GM21526 (cell line): ENCODE measurements at regions not wholly inside any gene's neighbourhood (a gene's known extent, or its start where the extent isn't known, plus 50 kb on each side); places are given as distances from the start of the nearest gene placed in this dataset.
"Not testable (repeated sequence)": the region's sequence is repeated elsewhere in the genome, so short reads cannot be mapped to it uniquely, and the experiment has no call there.

Experiments
- ATAC-seq: cut with Tn5 transposase; IDR thresholded peaks from one replicate; pipeline ENCODE4 v1.9.1; 2021; ENCODE audit warnings: moderate library complexity; ENCODE audit not compliant: unreplicated experiment, low FRiP score

DNA sequence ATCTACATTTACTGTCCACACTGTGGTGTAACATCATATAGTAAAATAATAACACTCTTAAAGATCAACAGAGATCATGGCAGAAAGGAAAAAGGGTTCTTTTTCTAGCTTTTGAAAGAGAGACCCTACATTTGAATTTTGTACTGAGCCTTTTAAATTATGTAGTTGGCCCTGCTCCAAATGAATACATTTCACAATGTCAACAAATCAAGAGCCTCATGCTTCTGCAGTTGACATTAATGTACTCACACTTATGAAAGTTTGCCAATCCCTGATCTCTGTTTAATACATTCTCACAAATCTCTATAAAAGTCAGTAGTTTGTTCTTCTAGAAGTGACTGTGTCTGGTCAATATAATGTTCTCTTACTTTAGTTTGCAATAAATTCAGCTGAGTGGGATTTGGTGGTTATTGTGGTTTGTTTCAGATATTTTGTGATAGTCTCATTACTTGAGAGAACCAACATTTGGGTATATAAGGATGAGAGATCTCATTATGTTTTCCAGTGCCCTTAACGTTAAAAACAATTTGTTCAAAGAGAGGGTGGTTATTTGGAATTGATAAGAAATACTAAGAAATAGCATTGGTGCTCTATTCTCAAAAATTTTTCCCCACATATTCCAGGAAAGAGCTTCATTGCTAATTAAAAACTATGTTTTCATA is 277.8 kb upstream of the FTMT start:
- ATAC-seq: no peak

GRCh38 chr5:121581588-121581987 is 270.1 kb upstream of the FTMT start:
- ATAC-seq: no peak

DNA sequence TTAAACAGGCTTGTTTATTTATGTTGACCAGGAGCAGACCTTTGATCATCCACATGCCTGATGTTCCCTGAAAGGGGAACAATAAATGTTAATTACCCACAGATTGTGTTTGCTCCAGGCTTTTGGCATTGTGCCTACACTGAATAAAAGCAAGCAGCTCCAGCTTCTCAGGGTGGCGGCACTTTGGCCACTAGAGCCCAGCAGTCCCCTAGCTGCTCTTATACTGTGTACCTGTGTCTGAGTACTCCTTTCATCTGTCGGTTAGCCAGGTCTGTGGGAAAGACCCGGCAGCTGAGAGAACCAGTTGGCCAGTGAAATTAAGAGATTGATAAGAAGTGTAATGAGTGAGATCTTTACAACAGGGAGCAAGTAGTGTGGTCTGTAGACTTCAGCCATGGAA is 254.8 kb upstream of the FTMT start:
- ATAC-seq: no peak

DNA sequence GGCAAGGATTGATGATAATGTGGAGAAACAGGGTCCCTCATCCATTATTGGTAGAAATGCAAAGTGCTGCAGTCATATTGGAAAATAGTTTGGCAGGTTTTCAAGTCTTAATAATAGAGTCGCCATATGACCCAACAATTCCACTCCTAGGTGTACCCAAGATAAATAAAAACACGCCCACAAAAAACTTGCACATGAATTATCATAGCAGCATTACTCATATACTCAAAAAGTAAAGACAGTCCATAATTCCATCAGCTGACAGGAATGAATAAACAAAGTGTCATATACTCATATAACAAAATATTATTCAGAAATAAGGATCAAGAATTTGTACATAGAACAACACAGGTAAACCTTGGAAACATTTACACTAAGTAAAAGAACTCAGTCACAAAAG is 242.9 kb upstream of the FTMT start:
- no peak for ATAC-seq

GRCh38 chr5:121624035-121624434 is 227.6 kb upstream of the FTMT start:
- no peak for ATAC-seq

DNA sequence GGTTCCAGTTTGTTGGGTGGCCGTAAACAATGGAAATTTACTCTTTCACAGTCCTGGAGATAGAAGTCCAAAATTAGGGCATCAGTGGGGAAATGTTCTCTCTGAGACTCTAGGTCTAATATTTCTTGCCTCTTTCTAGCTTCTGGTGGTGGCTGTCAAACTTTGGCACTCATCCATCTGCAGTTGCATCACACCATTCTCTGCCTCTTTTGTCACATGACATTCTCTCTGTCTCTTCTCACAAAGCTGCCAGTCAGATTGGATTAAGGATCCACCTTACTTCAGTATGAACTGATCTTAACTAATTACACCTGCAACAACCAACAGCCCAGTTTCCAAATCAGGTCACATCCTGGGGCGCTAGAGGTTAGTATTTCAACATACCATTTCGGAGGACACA is 222.9 kb upstream of the FTMT start:
- no peak for ATAC-seq

GRCh38 chr5:121630402-121630801 is 221.3 kb upstream of the FTMT start:
- ATAC-seq: no peak

DNA sequence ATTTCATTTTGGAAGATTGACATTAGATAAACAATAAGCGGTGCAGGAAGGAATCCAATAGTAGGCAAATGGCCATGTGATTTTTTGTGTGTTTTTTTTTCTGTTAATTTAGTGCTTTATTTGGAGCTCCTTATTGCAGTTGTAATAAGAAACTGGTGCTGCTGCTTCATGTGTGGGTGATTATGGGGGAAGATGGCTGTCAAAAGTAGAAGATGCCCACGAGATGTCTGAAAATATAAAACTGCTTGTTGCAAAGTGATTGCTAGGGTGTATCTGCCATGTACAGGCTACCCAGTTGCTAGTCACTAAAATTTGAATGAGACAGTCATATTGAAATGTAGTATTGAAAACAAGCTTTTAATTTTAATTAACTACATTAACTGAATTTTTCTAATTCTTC is 216.7 kb upstream of the FTMT start:
- ATAC-seq: no peak

- ATAC-seq: no peak
Observed at GRCh38 chr5:121638126-121638525, 213.6 kb upstream of the FTMT start.

DNA sequence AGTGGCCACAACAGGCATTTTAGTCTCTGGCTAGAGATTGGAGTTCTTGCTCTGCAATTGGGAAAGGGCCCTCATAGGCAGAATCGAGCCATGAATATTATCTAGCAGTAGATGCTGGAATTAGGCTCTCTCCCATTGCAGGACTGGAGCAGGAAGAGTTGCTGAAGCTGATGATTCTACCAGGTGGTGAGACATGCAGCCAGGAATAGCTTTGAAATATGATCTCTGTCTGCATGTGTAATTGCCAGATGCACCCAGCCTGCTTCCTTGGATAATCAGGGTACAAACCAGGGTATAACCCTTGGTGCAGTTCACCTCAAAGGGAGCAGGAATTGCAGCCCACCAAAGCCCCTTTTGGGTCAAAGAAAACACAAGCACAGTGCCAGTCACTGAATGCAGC is 211.4 kb upstream of the FTMT start:
- ATAC-seq: no peak

DNA sequence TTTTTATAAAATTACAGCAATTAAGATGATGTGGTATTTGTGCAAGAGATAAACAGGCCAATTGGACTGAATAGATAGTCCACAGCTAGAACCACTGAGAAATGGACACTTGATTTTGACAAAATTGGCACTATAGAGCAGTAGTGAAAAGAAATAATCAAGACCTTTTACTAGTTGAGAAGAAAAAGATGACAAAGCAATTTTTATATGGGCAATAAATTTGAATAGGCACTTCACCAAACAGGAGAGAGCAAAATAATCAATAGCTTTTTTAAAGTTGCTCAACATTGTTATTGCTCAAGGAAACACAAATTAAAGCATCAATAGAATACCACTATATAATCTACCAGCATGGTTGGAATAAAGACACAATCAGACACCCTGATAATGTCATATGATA is 193.5 kb upstream of the FTMT start:
- no peak for ATAC-seq

- no peak for ATAC-seq
Observed at GRCh38 chr5:121660142-121660541, 191.5 kb upstream of the FTMT start.

DNA sequence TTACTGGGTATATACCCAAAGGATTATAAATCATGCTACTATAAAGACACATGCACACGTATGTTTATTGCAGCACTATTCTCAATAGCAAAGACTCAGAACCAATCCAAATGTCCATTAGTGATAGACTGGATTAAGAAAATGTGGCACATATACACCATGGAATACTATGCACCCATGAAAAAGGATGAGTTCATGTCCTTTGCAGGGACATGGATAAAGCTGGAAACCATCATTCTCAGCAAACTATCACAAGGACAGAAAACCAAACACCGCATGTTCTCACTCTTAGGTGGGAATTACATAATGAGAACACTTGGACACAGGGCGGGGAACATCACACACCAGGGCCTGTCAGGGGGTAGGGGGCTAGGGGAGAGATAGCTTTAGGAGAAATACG is 186.1 kb upstream of the FTMT start:
- ATAC-seq: not testable (repeated sequence)

DNA sequence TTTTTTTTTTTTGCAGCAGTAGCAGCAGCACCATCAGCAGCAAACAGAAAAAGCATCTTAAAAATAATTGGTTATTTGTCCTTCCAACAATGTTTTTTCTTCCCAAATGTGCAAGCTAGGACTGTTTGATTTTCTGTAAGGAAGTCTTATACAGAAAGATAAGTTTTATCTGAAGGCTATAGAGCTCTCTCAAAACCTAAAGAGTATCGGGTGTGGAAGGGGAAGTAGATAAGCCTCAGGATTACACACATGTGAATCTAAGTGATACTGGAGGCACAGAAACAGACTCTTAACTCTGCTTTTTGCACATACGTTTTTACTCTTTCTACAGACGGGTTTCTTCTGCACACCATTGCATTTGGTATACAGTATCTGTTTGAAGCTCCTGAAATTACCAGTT is 184.4 kb upstream of the FTMT start:
- no peak for ATAC-seq

DNA sequence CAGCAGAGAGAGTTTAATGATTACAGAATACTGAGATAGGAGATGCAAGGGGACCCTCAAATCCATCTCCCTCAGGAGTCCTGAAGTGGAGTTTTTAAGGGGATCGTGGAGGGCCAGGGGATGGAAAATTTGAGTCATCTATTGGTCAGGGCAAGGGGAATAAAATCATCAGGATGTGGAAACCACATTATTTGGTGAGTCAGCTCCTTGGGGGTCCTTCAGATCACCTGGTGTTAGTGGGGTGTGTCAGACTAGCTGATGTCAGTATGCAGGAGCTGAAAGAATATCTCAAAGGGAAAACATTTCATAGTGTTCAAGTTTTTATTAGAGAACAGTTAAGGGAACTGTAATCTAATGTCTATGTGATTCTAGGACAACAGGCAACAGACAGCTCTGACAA is 183.0 kb upstream of the FTMT start:
- no peak for ATAC-seq

DNA sequence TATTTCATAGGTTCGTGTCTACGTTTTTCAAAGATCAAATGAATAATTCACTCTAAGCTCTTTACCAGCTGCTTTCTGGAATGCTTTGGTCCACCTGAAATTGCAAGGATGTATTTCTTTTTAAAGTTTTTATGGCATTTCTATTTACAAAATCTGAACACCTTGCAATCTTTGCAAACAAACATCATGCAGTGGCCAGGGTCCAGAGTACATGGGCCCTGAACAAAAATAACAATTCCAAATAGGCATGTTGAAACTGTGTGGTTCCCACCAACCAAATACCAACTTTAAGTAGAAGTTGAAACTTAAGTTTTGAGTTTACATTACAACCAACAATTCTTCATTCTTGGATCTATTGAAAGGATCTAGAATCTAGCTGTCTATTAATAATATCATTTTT is 180.1 kb upstream of the FTMT start:
- no peak for ATAC-seq

GRCh38 chr5:121675924-121676323 is 175.8 kb upstream of the FTMT start:
- ATAC-seq: no peak

- no peak for ATAC-seq
Observed at GRCh38 chr5:121681229-121681855, 170.3 kb upstream of the FTMT start.

- no peak for ATAC-seq
Observed at GRCh38 chr5:121688126-121688525, 163.6 kb upstream of the FTMT start.

- ATAC-seq: no peak
Observed at GRCh38 chr5:121688781-121689180, 162.9 kb upstream of the FTMT start.

DNA sequence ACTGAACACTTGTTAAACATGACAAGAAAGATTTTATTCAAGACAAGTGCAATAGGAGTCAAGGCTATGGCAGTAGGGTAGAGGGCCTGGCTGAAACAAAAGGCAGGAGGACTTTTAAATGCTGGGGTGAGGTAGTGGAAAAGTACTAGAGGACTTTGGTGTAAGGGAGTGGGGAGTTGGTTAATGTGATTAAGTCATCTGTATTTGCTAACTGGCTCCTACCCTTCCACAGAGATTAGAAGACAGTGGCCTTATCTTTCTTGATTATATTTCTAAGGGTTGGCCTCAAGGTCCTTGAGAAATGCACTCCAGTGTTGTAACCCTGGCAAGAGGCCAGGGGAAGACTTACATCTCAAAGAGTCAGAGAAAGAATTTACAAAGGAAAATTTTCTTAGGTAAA is 160.2 kb upstream of the FTMT start:
- ATAC-seq: no peak

DNA sequence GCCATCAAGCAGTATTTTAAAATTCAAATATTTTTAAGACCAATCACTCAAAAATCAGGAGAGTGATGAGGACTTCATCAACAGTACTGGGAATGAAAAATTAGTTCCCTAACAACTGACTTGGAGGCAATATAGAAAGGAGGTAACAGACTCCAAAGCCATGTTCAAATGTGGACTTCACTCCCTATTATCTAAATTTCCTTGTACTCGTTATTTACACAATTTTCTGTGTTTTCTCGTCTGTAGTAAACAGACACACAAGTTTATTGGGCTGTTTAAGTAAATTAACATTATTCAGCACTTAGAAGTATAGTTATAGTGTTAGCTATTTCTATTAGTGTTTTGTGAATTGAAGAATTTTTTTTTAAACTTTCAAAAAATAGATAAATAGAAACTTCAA is 159.5 kb upstream of the FTMT start:
- no peak for ATAC-seq

GRCh38 chr5:121693864-121694263 is 157.8 kb upstream of the FTMT start:
- no peak for ATAC-seq
